ENCODE measurements at regions not wholly inside any gene's neighbourhood (a gene's known extent, or its start where the extent isn't known, plus 50 kb on each side); places are given as distances from the start of the nearest gene placed in this dataset.

- TF ChIP-seq EZH2phosphoT487 (IDR thresholded peaks at IDR 0.05; ENCODE audit: insufficient read depth, low read depth) (no peak), EZH2 (IDR thresholded peaks at IDR 0.05; ENCODE audit: insufficient read depth, poor library complexity, severe bottlenecking) (no peak)
These were observed 340.7 kb upstream of the DNAJC19 start for GRCh38 chr3:181330257-181330656.
